K562 (cell line): ENCODE measurements at regions not wholly inside any gene's neighbourhood (a gene's known extent, or its start where the extent isn't known, plus 50 kb on each side); places are given as distances from the start of the nearest gene placed in this dataset.

Source experiments
- CBFB ChIP-seq: sonication (generic); formaldehyde crosslinking; IDR thresholded peaks from 2 replicates; pipeline ENCODE4 v1.4.0; 2020; ENCODE audit warnings: mild to moderate bottlenecking, missing genetic modification reagents
- HNRNPK ChIP-seq: fragments of 200-400 bp; formaldehyde crosslinking; IDR thresholded peaks from one replicate; pipeline ENCODE4 v1.6.1; 2018; ENCODE audit warnings: mild to moderate bottlenecking, low read depth, low read length; ENCODE audit not compliant: poor library complexity, severe bottlenecking
- MTA3 ChIP-seq: fragments of 450-650 bp; formaldehyde crosslinking; IDR thresholded peaks from 2 replicates; pipeline ENCODE4 v1.6.1; 2017; ENCODE audit warnings: mild to moderate bottlenecking, borderline replicate concordance
- RB1 ChIP-seq: fragments of 450-650 bp; IDR thresholded peaks from 2 replicates; pipeline ENCODE4 v1.6.1; 2017; ENCODE audit warnings: low read depth, mild to moderate bottlenecking
- TF ChIP-seq, protein P1 (sequence below): fragments of 250-450 bp; sonication (Bioruptor Pico); IDR thresholded peaks from 2 replicates; pipeline ENCODE4 v1.5.0; 2020; ENCODE audit warnings: mild to moderate bottlenecking, borderline replicate concordance
- TF ChIP-seq, protein P2 (sequence below): fragments of 250-450 bp; sonication (Bioruptor Pico); IDR thresholded peaks from 2 replicates; pipeline ENCODE4 v1.8.0; 2022; ENCODE audit warnings: moderate library complexity, mild to moderate bottlenecking, inconsistent platforms
- TF ChIP-seq, protein P3 (sequence below): fragments of 250-450 bp; sonication (Bioruptor Pico); IDR thresholded peaks from 2 replicates; pipeline ENCODE4 v1.4.0; 2020
- TF ChIP-seq, protein P4 (sequence below): conservative IDR thresholded peaks from 2 replicates; pipeline ENCODE4 v1.6.1; 2011; ENCODE audit warnings: low read depth, mild to moderate bottlenecking, low read length; ENCODE audit not compliant: control insufficient read depth

DNA sequence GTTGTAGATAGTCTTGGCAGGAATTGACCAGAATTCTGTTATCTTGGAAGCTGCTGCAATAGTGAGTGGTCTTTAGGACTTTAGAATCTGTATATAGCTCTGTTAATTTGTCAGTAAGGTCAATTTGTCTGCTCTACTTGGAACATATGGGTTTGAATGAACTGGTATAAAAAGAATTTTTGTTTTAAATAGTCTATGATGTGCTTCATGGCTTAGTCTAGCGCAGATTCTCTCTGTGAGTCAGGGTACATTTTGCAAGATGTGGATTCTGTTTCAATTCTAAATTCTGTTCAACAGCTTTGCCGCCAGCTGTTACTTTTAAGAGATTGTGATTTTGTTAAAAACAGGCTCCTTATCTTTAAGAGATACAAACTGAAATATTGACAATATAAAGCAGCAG lies 135.9 kb upstream of the AGBL1 start (continued):
- no peak for TF ChIP-seq HNRNPK
- TF ChIP-seq, protein P1, sequence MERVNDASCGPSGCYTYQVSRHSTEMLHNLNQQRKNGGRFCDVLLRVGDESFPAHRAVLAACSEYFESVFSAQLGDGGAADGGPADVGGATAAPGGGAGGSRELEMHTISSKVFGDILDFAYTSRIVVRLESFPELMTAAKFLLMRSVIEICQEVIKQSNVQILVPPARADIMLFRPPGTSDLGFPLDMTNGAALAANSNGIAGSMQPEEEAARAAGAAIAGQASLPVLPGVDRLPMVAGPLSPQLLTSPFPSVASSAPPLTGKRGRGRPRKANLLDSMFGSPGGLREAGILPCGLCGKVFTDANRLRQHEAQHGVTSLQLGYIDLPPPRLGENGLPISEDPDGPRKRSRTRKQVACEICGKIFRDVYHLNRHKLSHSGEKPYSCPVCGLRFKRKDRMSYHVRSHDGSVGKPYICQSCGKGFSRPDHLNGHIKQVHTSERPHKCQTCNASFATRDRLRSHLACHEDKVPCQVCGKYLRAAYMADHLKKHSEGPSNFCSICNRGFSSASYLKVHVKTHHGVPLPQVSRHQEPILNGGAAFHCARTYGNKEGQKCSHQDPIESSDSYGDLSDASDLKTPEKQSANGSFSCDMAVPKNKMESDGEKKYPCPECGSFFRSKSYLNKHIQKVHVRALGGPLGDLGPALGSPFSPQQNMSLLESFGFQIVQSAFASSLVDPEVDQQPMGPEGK (CRISPR knock-in tag): no peak
- TF ChIP-seq, protein P2, sequence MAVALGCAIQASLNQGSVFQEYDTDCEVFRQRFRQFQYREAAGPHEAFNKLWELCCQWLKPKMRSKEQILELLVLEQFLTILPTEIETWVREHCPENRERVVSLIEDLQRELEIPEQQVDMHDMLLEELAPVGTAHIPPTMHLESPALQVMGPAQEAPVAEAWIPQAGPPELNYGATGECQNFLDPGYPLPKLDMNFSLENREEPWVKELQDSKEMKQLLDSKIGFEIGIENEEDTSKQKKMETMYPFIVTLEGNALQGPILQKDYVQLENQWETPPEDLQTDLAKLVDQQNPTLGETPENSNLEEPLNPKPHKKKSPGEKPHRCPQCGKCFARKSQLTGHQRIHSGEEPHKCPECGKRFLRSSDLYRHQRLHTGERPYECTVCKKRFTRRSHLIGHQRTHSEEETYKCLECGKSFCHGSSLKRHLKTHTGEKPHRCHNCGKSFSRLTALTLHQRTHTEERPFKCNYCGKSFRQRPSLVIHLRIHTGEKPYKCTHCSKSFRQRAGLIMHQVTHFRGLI (CRISPR knock-in tag): no peak
- no peak for TF ChIP-seq MTA3
- TF ChIP-seq, protein P3, sequence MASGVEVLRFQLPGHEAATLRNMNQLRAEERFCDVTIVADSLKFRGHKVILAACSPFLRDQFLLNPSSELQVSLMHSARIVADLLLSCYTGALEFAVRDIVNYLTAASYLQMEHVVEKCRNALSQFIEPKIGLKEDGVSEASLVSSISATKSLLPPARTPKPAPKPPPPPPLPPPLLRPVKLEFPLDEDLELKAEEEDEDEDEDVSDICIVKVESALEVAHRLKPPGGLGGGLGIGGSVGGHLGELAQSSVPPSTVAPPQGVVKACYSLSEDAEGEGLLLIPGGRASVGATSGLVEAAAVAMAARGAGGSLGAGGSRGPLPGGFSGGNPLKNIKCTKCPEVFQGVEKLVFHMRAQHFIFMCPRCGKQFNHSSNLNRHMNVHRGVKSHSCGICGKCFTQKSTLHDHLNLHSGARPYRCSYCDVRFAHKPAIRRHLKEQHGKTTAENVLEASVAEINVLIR (CRISPR knock-in tag): no peak
- TF ChIP-seq RB1: no peak
- no peak for TF ChIP-seq CBFB (CRISPR knock-in tag)
- TF ChIP-seq, protein P4, sequence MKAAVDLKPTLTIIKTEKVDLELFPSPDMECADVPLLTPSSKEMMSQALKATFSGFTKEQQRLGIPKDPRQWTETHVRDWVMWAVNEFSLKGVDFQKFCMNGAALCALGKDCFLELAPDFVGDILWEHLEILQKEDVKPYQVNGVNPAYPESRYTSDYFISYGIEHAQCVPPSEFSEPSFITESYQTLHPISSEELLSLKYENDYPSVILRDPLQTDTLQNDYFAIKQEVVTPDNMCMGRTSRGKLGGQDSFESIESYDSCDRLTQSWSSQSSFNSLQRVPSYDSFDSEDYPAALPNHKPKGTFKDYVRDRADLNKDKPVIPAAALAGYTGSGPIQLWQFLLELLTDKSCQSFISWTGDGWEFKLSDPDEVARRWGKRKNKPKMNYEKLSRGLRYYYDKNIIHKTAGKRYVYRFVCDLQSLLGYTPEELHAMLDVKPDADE: no peak
